Bronchial epithelial cell (primary cell): ENCODE measurements at regions not wholly inside any gene's neighbourhood (a gene's known extent, or its start where the extent isn't known, plus 50 kb on each side); places are given as distances from the start of the nearest gene placed in this dataset.

Experiments
- DNase-seq: peaks from one replicate; pipeline ENCODE4 v3.0.0-alpha.2; 2010; ENCODE audit warnings: low read depth
- FAIRE-seq: peaks from 2 replicates; lab custom pipeline; 2011; peaks lifted over from hg19 to GRCh38; lab: Jason Lieb, UNC
- H3K27me3 ChIP-seq: 2 replicates; pipeline ENCODE4 v1.5.1; 2011; ENCODE audit warnings: low read length; ENCODE audit not compliant: control insufficient read depth, insufficient read depth
- H3K36me3 ChIP-seq: 2 replicates; pipeline ENCODE4 v1.5.1; 2011; ENCODE audit warnings: low read length; ENCODE audit not compliant: control insufficient read depth, insufficient read depth
- H3K4me3 ChIP-seq: 2 replicates; pipeline ENCODE4 v1.5.1; 2011; ENCODE audit warnings: mild to moderate bottlenecking, low read depth, low read length, control low read depth
- TF ChIP-seq, protein P1 (sequence below): IDR thresholded peaks from 2 replicates; pipeline ENCODE4 v1.5.1; 2011; ENCODE audit warnings: mild to moderate bottlenecking, moderate library complexity, low read length, control low read depth, inconsistent platforms; ENCODE audit not compliant: insufficient read depth, severe bottlenecking

DNA sequence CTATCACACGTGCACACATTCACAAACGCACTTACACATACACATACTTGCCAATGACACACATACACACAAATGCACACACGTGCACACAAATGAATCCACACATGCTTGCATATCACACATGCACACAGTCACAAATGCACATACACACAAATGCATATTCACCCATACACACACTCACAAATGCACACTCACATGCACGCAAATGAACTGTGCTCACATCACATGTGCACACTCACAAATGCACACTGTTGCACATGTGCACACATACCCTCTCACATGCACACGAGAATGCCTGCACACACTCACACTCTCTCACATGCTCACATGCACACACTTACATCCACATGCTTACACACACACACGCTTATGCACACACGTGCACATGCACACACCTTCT lies 368.1 kb downstream of the EIPR1 start:
- FAIRE-seq: no peak
- no peaks in the 10 kb centered on the region for H3K36me3 ChIP-seq

DNA sequence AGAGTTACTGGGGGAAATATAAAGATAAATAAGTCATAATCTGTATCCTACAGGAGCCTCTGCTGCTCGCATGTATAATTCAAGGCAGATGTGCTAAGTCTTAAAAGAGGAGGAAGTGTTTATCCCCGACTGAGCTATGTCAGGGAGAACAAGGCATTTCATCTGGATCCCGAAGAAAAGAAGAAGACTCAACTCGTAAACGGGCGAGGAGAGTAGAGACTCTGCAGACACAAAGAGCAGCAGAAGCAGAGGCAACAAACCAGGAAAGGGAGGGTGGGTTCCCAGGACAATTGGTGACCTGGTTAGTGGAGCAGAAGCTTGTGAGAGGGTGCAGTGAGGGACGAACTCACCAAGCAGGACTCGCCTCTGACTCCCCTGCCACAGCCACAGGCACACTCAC lies 368.6 kb downstream of the EIPR1 start:
- no peaks in the 10 kb centered on the region for H3K36me3 ChIP-seq
- no peak for DNase-seq
- TF ChIP-seq, protein P1, sequence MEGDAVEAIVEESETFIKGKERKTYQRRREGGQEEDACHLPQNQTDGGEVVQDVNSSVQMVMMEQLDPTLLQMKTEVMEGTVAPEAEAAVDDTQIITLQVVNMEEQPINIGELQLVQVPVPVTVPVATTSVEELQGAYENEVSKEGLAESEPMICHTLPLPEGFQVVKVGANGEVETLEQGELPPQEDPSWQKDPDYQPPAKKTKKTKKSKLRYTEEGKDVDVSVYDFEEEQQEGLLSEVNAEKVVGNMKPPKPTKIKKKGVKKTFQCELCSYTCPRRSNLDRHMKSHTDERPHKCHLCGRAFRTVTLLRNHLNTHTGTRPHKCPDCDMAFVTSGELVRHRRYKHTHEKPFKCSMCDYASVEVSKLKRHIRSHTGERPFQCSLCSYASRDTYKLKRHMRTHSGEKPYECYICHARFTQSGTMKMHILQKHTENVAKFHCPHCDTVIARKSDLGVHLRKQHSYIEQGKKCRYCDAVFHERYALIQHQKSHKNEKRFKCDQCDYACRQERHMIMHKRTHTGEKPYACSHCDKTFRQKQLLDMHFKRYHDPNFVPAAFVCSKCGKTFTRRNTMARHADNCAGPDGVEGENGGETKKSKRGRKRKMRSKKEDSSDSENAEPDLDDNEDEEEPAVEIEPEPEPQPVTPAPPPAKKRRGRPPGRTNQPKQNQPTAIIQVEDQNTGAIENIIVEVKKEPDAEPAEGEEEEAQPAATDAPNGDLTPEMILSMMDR: no peak
- no peak overlapping the region for H3K4me3 ChIP-seq
- no peak for FAIRE-seq
- no peaks in the 10 kb centered on the region for H3K27me3 ChIP-seq

More for the DNA sequence above, 368.1 kb downstream of the EIPR1 start:
- H3K4me3 ChIP-seq: no peak overlapping the region
- DNase-seq: no peak
- TF ChIP-seq, protein P1: no peak
- H3K27me3 ChIP-seq: no peaks in the 10 kb centered on the region

DNA sequence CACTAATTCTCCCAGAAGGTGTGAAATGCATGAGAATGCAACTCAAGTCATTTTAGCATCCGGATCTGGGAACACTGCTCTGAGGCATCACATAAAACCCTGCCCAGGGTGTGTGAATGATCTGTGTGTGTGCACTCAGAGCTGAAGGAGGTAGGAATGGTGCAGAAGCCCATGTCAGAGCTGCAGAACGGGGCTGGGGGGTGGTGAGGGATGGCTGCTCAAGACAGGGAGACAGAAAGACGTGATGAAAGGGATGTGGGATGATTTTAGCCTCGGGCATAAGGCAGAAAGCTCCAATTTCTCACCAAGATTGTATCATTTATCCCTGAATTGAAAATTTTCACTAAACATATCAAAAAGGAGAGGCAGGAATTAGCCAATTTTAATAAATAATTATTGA lies 369.1 kb downstream of the EIPR1 start:
- TF ChIP-seq, protein P1: no peak
- Histone ChIP-seq H3K27me3 (no peaks in the 10 kb centered on the region), H3K36me3 (no peaks in the 10 kb centered on the region), H3K4me3 (no peak overlapping the region)
- DNase-seq: no peak
- FAIRE-seq: no peak

DNA sequence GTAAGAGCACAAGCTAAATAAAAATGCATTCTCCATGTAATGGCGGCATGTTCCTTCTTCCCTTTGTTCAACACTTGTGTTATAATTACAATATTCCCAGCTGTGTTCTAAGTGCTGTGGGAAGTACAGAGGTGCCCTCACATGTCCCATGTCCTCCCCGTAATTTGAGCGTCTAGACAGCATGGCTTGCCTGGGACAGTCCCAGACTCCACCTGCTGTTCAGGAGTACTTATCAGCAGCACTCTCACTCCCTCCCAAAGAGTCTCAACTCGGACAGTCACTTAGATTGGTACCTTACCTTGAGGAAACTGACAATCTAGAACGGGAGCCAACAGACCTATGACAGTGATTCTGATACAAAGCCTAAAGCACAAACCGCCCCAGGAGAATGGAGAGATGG lies 370.5 kb downstream of the EIPR1 start:
- Histone ChIP-seq H3K36me3 (no peaks in the 10 kb centered on the region), H3K4me3 (no peak overlapping the region), H3K27me3 (no peaks in the 10 kb centered on the region)
- FAIRE-seq: no peak
- TF ChIP-seq, protein P1: no peak
- no peak for DNase-seq

DNA sequence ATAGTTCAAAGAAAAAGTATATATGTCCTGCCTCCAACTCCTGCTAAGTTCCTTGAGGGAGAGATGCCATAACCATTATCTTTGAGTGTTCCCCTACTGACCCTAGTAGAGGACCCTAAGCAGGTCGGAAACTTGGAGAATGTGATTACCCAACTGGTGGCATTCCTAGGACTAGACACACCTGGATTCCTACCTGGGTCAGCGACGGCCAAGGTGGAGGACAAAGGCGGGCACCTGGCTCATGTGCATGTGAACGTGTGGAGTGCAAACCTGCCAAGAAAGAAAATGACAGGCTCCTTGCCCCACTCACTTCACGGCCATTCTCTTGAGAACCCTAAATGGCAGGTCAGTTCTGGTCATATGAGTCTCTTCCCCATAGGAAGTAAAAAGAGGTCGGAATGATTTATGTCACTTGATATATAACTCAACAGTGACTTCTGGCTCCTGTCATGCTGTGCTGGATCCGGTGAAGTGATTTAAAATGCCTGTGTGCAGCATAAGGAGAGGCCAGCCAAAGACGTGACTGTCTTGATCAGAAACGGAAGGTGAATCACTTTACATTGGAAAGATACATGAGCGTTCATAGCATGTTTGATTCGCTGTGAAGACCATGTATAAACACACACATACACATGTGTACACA lies 371.6 kb downstream of the EIPR1 start:
- Histone ChIP-seq H3K36me3 (no peaks in the 10 kb centered on the region), H3K4me3 (no peak overlapping the region), H3K27me3 (no peaks in the 10 kb centered on the region)
- no peak for FAIRE-seq
- TF ChIP-seq, protein P1: no peak
- DNase-seq: no peak
